Stimulated activated CD4-positive, alpha-beta T cell treated with anti-CD3 and anti-CD28 coated beads, Interleukin-2, amount 100 ng/mL, for 24 hours (primary cell): ENCODE measurements at regions not wholly inside any gene's neighbourhood (a gene's known extent, or its start where the extent isn't known, plus 50 kb on each side); places are given as distances from the start of the nearest gene placed in this dataset.

Experiments used
- DNase-seq, 2 donors: peaks; one replicate each; pipeline ENCODE4 v3.0.0-alpha.2; 2020

DNA sequence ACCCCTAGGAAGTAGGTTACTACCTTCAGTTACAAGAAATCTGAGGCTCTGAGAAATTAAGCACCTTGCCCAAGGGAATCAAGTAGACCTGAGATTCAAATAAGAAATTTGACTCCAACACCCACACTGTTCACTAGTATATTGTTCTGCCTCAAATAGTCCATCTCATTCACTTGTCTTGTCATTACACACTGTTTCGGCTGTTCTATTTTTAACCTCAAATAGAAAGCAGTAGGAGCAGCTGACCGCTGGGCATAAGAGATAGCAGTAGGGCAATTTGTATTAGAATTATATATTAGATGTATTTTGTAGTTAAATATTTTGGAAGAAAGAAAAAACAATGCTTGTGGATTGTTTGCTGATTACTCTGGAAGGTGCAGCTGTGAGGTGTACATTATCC, 185.1 kb downstream of the INHBA start:
- DNase-seq: no peak

DNA sequence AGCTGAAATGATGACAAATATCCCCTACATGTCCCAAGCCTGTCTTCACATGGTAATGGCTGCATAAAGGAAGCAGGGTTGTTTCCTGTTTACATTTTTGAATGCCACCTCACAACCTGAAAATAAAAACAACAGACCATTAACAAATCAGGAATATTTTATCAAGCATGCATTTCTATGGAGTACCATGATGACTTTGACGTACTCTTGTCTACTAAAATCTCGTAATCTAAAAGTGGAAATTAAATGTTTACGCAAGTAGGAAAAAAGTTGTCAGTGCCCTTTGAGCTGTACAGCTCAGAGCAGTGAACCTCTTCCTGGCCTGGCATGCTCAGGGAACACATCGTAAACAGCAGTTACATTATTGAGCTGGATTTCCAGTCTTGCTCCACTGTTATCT, 194.1 kb downstream of the INHBA start:
- no peak for DNase-seq

DNA sequence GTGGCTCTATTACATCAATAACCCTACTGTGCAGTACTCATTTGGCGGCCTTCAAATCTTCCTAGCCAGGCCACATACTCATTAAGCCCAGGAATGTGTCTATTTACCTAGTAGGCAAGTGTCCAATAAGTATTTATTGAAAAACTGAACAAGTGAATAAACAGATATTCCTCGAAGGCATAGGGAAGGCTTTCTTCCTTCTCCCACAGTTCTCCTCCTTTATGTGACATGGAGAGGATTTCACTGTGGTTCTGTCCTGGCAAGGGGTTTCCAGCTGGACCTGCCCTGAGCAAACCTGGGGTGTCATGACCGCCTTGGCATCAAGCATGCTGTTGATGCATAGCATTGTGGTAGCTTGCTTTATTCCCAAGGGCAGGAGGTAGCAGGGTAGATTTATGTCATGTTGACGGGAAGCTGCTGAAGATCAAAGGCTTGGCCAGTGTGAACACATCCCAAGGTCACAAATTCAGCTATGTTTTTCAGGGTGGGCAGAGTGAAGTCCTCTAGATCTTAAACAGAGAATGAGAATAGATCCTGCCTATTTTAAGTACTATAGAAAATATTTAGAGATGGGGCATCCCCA, 195.1 kb downstream of the INHBA start:
- DNase-seq: no peak

DNA sequence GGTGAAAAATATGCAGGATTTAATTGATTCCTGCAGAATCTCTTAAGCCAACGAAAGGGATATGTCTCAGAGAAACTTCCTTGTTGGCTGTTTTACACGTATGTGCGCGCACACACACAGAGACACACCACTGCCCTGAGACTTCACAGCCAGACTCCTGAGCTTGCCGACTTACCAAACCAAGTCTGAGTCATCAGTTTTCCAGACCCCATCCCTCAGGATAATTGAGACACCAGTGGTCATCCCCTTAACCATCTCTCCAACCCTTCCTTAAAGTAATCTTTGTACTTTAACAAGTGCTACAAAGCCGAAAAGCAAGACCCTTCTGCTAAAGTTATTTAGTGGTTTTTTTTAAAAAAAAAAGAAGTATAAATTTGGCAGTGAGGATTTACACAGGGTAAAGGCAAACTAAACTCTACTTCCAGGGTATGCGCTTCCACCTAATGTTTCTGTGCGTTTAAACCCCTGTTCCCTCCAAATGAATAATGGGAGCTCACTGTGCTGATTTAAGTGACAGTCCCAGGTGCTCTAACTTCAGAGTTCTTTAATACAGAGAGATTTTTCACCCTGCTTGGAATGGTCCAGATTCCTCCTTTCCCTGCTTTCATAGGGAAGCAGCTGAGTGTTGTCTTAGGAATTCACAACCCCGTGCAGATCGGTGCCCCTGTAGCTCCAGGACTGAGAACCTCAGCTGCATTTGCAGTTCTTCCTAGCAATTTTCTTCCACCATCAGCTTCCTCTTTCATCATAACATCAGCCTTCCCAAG, 198.5 kb downstream of the INHBA start:
- no peak for DNase-seq

DNA sequence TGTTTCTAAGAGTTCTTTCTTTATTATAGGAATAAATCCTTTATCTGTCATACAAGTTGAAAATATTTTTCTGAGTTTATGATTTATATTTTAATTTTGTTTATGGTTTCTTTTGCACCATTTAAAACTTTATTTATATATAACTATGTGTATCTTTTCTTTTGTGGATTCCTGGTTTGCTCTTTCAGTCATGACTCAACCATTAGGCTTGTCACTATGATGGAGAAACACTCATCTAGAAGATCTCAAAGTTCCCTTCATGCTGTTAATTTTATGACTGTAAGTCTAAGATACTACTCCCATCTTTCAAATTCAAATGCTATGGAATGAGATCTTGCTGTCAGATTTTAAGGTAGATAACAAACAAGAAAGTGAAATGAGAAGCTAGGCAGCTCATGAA, 199.5 kb downstream of the INHBA start:
- no peak for DNase-seq

DNA sequence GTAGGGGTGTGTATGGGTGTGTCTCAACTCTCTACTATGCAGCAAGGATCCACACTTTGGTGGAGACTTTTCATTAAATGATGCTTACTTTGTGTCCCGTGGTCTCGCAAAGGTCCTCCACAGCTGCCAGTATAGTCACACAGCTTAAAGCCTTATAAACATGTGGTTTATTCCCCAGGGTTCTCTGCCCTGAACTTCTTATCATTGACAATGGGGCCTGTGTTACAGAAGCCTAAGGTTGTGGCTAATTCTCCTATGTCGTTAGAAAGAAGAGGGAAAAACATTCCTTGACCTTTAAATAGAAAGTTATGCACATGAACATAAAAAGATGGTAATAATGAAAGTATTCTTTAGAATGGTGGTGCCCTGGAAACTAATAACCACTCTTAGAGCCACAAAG, 201.4 kb downstream of the INHBA start:
- no peak for DNase-seq

DNA sequence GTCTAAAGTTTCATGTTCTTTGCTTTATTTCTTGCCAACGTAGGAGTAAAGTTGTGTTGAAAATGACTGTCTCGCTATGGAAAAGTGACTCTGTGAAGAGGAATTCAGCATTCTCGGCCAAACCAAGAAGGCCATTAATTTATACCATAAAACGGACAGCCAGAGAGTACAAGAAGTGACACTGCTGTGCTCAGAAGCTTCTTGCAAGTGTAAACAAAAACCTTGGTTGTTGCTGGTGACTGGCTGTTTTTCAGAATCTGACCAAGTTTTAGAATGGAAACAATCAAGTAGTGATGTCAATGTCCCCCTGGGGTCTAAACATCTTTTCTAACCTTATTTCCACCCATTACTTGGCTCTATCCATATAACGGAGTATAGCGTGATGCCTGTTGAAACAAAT, 201.9 kb downstream of the INHBA start:
- no peak for DNase-seq

DNA sequence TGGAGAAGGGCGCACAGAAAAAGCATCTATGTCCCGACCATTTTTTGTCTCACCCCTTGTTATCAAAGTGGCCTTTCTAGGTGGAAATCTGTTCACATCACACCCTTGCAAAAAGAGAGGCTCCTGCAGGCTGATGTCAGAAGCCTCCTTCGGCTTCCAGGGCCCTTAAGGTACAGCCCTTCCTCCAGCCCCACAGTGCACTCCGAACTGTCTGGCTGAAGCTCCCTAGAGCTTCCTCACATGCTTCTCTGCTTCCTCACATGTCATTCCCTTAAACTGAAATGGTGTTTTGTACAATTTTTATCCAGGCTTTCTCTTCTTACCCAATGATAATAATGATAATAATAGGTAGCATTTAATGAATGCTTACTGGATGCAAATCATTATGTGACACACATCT, 210.3 kb downstream of the INHBA start:
- no peak for DNase-seq

DNA sequence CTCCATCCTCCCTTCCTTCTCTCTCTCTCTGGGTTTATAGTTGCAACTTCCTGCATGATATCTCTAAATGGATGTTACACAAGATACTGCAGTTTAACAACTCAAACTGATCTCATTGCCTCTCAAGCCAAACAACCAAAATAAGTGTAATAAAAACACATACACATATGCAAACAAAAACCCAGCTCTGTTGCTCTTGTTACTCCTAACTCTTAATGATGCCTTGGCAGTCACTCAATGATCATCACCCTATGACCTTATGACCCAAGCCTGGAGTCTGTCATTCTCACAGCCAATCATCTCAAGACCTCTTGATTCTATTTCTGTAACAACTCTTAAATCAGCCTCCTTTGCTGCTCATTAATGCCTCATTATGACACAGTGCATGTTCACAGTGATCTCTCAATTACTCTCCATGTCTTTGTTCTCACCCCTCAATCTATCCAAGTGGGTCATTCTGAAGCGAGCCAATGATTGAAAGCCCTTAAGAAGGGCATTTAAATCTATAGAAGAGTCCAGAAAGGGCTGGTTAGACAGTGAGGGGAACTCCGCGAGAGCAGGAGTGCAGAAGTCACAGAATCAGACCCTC, 210.9 kb downstream of the INHBA start:
- DNase-seq: no peak

DNA sequence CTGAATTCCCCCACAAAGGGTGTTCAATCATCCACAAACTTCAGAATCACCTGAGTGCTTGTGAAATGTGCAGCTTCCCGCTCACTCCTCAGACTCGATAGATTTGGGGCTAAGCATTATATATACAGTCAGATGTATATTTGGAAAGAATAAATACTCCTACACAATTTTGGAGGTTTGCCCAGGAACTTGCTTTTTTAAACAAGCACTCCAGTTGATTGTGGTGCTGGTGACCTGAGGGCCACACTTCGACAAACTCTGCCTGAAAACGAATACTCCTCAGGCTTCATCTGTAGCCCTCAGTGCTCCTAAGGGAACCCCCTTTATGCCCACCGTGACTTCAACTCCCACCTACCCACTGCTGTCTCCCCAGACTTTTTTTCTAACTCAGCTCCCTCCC, 211.6 kb downstream of the INHBA start:
- no peak for DNase-seq

DNA sequence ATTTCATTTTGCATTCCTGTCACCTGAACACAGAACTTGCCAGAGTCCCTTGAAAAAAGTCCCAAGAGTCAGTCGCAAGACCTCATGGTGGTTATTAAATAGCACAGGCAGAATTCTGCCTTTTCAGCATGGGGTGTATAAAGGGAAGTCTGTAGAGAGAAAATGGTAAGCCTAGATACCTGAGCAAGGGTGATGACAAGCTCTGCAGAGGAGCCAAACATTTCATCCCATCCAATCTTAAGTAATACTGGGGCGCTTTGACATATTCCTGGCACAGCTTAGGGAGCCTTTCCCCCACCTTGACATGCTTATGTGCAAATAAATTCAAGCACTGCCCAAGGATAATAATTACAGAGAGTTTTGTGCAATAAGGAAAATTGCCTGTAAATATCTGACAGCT, 213.0 kb downstream of the INHBA start:
- DNase-seq: no peak

DNA sequence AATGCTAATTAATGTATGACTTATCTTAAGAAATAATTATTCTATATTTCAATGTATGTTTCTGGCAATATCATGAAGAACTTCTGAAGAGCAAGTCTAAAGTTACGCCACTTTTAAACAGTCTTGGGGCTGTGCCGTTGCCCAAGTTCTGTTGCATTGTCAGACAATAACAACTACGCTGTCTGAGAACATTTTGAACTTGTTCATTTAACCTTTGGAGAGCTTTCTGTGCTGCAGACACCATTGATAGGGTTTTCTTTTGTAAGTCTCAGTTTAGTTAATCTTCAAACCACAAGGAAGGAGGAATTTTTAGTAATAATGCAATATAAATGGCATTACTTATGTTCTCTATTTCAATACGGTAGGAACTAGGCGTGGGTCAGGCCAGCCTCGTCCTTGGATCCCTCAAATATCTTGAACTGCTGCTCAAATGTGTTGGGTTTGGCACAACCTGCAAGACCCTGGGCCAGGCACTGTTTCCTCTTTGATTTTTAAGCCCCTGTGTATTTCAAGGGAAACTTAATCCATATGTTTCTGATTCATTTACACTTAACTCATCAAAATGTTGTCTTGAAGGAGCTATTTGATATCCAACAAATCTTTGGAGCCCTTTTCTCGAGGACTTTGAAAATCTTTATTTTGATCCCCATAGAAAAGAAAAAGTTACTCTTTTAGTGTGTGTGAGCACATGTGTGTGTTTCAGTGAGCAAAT, 215.5 kb downstream of the INHBA start:
- no peak for DNase-seq

DNA sequence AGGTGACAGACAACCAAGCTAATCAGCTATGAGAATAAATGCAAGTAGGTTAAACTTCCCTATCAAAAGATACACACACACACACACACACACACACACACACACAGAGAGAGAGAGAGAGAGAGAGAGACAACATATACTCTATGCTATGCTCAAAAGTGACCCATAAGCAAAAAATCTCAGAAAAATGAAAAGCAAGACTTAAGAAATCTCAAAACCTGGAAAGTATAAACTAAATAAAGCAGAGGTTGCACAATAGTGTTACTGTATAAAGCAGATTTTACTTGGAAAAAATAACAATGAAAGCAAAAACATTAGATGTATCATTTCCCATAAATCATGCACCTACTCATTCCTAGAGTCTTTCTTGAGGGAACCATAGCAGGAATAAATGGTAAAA, 221.5 kb downstream of the INHBA start:
- no peak for DNase-seq

DNA sequence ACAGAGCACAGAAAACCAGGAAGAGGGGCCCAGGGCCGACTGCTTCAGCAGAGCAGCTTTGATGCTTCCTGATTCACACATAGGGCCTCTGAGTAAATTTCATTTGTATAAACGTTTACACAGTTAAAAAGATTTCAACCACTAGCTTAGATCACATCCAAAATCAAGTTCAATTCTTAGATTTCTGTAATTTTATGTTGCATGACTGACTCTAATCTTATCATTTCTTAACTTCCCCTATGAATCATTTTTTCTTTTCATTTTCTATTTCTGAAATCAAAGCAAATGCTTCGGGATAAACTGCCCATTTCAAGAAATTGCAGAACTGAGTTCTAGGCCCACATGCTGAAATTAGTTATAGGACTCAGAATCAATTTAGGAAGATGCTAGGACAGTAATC, 224.7 kb downstream of the INHBA start:
- DNase-seq: no peak

DNA sequence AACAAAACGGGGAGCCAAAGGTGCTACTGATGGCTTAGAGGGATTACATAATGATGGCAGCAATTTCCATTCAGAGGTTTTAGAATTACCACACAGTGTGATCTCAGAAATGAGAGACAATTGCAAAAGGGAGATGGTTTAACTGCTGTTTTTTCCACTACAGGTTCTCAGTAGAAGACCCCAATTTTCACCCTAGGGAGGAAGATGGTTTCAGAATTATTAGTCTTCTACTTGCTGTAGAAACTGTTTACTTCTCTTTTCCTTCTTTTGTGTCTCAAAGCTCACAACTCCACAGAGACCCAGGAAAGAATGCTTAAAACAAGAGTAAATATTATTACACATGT, 226.5 kb downstream of the INHBA start:
- DNase-seq: no peak

DNA sequence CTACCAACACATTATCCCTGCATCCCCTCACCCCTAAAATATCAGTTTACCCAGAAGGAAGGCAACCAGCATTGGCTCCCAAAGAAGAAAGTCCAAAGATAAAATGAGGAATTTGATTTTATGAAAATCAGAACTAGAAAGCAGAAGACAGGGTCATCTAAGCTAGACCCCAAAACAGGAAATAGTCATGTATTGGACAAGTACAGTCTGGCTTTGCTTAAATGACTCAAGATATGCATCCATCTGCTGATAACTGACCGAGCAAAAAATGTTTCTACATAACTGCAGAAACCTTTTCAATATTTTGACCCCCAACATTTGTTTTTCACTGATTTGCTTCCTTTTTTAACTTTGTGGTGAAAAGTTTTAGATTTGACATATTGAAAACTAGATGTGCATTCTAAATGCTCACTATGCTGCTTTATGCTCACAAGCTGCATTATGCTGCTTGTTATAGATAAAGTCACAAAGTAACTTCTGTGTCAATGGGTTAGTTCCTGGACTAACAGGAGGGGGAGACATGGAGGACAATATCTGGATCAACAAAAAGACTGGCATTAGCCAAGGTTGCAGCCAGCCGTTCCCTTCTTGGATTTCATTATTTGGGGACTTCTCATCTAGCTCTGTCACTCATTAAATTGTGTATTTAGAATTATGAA, 227.0 kb downstream of the INHBA start:
- DNase-seq: no peak

DNA sequence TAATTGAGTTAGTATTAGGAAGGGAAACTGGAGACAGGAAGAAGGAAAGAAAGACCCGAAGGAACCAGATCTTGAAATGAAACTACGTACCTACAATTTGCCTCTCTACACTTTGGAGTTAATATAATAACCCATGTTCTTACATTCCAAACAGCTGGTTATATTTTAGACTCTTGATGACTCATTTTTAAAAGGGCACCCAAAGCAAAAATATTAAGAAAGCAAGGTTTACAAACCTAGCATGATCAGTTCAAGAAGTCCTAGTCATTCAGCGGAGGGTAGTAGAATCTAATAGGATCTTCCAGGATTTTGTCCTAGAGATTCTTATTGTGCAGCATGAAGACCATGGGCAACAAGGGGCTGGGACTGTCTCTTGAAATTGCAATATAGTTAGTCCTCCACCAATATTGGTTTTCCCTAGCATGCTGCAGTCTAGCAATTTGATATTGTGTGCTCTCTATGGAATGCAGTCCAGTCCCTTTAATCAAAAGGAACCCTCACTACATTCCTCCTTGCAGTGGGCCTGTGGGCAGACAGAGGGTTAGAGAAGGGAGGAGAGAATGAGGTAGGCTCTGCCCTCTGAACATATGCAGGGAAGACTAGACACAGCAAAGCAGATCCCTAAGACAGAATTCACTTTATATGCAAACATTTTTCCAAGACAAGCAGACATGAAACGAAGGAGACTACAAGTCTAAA, 230.3 kb downstream of the INHBA start:
- no peak for DNase-seq

DNA sequence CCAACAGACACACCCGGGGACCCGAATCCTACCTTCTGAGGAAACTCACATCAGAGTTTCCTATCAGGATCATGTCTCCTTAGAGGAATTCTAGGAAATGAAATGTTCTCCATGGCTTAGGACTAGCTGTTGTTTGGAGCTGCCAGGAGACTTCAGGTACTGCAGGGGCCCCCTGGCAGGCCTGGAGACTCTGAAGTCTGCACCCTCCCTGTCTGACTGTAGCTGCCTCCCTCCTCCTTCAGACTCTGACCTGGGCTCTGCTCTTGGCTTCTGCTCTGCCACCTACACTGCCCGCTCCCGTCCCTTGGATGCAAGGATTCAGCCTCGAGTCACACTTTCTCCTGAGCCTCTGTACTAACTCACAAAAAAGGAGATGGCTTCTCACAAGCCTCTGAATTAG, 232.8 kb downstream of the INHBA start:
- no peak for DNase-seq

DNA sequence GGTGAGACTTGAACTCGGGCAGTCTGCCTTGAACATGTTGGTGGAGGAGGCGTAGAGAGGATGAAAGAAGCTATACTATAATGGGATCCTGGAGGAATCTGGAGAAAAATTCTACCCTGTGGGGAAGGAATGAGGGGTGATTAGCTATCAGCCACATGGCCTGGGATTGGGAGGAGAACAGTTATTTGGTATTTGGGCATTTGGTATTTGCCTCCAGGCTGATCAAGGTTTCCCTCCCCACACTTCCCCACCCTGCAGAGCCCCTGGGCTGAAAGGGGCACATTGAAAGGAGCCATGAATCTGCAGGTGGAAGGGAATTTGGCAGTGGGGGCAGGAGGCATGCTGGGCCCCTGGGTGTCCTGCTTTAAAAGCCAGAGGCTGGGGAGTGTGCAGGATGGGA, 235.3 kb downstream of the INHBA start:
- DNase-seq: no peak

DNA sequence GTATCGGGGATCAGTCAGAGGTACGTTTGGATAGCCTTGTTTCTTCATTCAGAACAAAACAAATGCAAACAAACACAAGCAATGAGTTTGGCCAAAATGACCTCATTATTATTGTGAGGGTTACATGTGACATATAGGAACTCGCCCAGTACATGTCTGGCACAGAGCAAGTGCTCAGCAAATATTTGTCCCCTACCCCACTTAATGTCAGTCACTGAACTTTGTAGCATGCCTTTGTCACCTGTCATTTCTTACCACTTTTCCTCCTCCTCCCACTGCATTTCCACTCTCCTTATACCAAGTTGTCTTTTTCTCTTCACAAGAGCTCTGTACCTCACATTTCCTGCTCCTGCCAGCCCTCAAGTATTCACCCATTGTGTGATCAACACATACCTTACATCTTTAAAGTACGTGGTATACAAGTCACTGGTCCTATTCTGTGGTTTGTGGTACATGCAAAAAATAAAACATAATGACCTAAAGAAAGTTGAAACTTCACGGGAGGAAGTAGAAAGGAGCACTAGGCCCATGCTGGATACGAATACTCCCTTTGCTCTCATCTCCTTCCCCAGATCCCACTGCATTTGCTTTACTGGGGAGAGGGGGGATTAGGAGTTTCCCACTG, 236.0 kb downstream of the INHBA start:
- no peak for DNase-seq

DNA sequence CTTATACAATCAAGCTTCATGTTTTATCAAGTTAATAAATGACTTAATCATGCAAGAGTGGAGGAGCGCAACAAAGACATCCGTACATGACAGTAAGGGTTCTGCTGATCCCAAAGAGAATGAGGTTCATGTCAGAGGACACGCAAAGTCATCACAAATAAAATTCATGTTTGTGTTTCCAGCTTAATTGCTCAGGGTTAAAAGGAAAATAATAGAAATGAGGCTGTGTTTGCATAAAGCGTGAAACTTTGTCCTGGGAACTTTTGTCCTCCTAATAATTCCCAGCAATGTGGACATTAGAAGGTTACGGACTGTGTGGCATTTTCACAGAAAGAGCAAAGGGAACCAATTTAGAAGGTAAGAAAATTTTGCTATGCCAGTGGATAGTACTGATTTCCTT, 237.3 kb downstream of the INHBA start:
- no peak for DNase-seq

DNA sequence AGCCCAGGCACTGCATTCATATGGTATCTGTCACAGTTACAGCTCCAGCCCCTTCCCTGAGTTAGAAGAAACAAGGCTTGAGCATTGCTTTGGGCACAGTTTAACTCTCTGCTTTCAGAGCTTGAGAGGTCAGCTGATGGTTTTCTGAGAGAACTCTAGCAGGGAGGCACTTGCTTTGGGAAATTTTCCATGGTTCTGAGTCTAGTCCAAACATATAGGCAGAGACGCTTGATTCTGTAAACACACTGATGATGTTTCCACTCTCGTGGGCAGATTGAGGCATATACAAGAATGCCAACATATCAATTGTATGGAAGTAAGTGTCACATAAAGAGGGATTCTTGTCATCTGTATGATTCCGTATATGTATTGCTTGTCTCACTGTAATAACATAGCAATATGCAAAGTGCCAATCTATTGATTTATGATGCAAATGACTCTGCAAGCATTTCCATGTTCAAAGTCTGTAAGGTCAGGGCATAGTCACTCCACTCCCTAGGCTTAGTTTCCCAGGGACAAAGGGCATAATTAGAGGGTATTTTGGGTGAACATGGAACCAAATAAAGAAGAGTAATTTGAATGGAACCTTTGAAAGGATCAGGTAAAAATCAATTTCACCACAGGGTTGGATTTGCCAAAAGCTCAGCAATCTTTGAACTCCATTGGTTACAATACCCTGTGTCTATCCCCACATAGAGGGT, 239.0 kb downstream of the INHBA start:
- DNase-seq: no peak
